OCI-LY3 (cell line): ENCODE measurements at regions not wholly inside any gene's neighbourhood (a gene's known extent, or its start where the extent isn't known, plus 50 kb on each side); places are given as distances from the start of the nearest gene placed in this dataset.

ENCODE experiments used
- CTCF ChIP-seq: fragments of 200-600, 300-600 bp; sonication (generic); IDR thresholded peaks from 2 replicates; pipeline ENCODE4 v1.5.1; 2014; ENCODE audit warnings: antibody characterized with exemption, low read length, low read depth
- EZH2phosphoT487 ChIP-seq: fragments of 200-600 bp; shearing (Covaris generic); IDR thresholded peaks from 2 replicates; pipeline ENCODE4 v1.6.1; 2018; ENCODE audit warnings: antibody characterized with exemption, mixed run types, low read depth

GRCh38 chr10:91573320-91573719, 59.6 kb downstream of the PPP1R3C start:
- TF ChIP-seq CTCF (no peak), EZH2phosphoT487 (no peak)
